ENCODE measurements at regions not wholly inside any gene's neighbourhood (a gene's known extent, or its start where the extent isn't known, plus 50 kb on each side); places are given as distances from the start of the nearest gene placed in this dataset.

GRCh38 chr14:101500681-101501080 lies 60.6 kb upstream of the DIO3 start:
- Histone ChIP-seq H3F3A (ENCODE audit: insufficient read depth) (no peaks in the 10 kb centered on the region), H3K27me3 (ENCODE audit: low read length) (no peaks in the 10 kb centered on the region; the same call in 1 of the 2 replicates), H3K79me2 (ENCODE audit: insufficient read depth, low read length) (no peaks in the 10 kb centered on the region), H3K9ac (ENCODE audit: low read length) (no peak overlapping the region), H2AFZ (ENCODE audit: low read depth, low read length, severe bottlenecking) (no peak overlapping the region), H3K4me2 (ENCODE audit: low read depth, low read length, poor library complexity, severe bottlenecking) (no peak overlapping the region), H3K9me2 (replicated peaks; ENCODE audit: insufficient read depth, low read length) (no peaks in the 10 kb centered on the region), H3K4me3 (ENCODE audit: insufficient read depth, low read length, poor library complexity, severe bottlenecking) (no peak overlapping the region), H3K9me3 (ENCODE audit: insufficient read depth, low read length) (no peaks in the 10 kb centered on the region), H3K36me3 (ENCODE audit: low read length) (no peaks in the 10 kb centered on the region), H4K20me1 (ENCODE audit: low read depth, low read length) (no peaks in the 10 kb centered on the region), H3K27ac (ENCODE audit: low read depth, low read length) (no peak overlapping the region)
- TF ChIP-seq CTCF (IDR thresholded peaks at IDR 0.05; ENCODE audit: insufficient read depth, low read length, poor library complexity, severe bottlenecking): no peak

- Histone ChIP-seq H4K20me1 (ENCODE audit: low read depth, low read length) (no peaks in the 10 kb centered on the region), H3K79me2 (ENCODE audit: insufficient read depth, low read length) (no peaks in the 10 kb centered on the region), H3F3A (ENCODE audit: insufficient read depth) (no peaks in the 10 kb centered on the region), H3K9ac (ENCODE audit: low read length) (no peak overlapping the region), H3K27ac (ENCODE audit: low read depth, low read length) (no peak overlapping the region), H3K9me3 (ENCODE audit: insufficient read depth, low read length) (no peaks in the 10 kb centered on the region), H3K36me3 (ENCODE audit: low read length) (no peaks in the 10 kb centered on the region), H2AFZ (ENCODE audit: low read depth, low read length, severe bottlenecking) (no peak overlapping the region), H3K9me2 (replicated peaks; ENCODE audit: insufficient read depth, low read length) (no peaks in the 10 kb centered on the region), H3K27me3 (ENCODE audit: low read length) (no peaks in the 10 kb centered on the region; the same call in 1 of the 2 replicates), H3K4me2 (ENCODE audit: low read depth, low read length, poor library complexity, severe bottlenecking) (no peak overlapping the region), H3K4me3 (ENCODE audit: insufficient read depth, low read length, poor library complexity, severe bottlenecking) (no peak overlapping the region)
- TF ChIP-seq EZH2phosphoT487 (conservative IDR thresholded peaks at IDR 0.05; ENCODE audit: low read length) (no peak), CTCF (IDR thresholded peaks at IDR 0.05; ENCODE audit: insufficient read depth, low read length, poor library complexity, severe bottlenecking) (no peak)
Measured at GRCh38 chr14:101501341-101501740, 60.0 kb upstream of the DIO3 start.

GRCh38 chr14:101501858-101502615 lies 59.3 kb upstream of the DIO3 start:
- Histone ChIP-seq H3K9me3 (ENCODE audit: insufficient read depth, low read length) (no peaks in the 10 kb centered on the region), H3K36me3 (ENCODE audit: low read length) (no peaks in the 10 kb centered on the region), H3K4me2 (ENCODE audit: low read depth, low read length, poor library complexity, severe bottlenecking) (no peak overlapping the region), H3K9me2 (replicated peaks; ENCODE audit: insufficient read depth, low read length) (no peaks in the 10 kb centered on the region), H3K27ac (ENCODE audit: low read depth, low read length) (no peak overlapping the region), H3K79me2 (ENCODE audit: insufficient read depth, low read length) (no peaks in the 10 kb centered on the region), H3F3A (ENCODE audit: insufficient read depth) (no peaks in the 10 kb centered on the region), H2AFZ (ENCODE audit: low read depth, low read length, severe bottlenecking) (no peak overlapping the region), H3K9ac (ENCODE audit: low read length) (no peak overlapping the region), H4K20me1 (ENCODE audit: low read depth, low read length) (no peaks in the 10 kb centered on the region), H3K4me3 (ENCODE audit: insufficient read depth, low read length, poor library complexity, severe bottlenecking) (no peak overlapping the region), H3K27me3 (ENCODE audit: low read length) (no peaks in the 10 kb centered on the region; the same call in 1 of the 2 replicates)
- TF ChIP-seq EZH2phosphoT487 (conservative IDR thresholded peaks at IDR 0.05; ENCODE audit: low read length): no peak
- TF ChIP-seq CTCF (IDR thresholded peaks at IDR 0.05; ENCODE audit: insufficient read depth, low read length, poor library complexity, severe bottlenecking): no peak
